Heart right ventricle (tissue), 16 donors: ENCODE measurements at regions not wholly inside any gene's neighbourhood (a gene's known extent, or its start where the extent isn't known, plus 50 kb on each side); places are given as distances from the start of the nearest gene placed in this dataset.
A peak's percentile ranks its signal among the peaks of the same experiment; 100 is the strongest.

ENCODE experiments used
- ATAC-seq, 8 donors: fragments of 200-7000 bp; cut with Tn5 transposase; one replicate each; pipeline ENCODE4 v1.9.1; 2020; ENCODE audit warnings: mild to moderate bottlenecking in 8 of 8, moderate library complexity in 8 of 8, moderate number of reproducible peaks in 1 of 8
- DNase-seq, 2 donors: peaks; one replicate each; pipeline ENCODE4 v3.0.0-alpha.2; 2020
- H3K27ac ChIP-seq, 10 donors: fragments of 200-600 bp; sonication (generic) in 2 of 10; one replicate each; pipeline versions ENCODE4 v1.5.0 to v1.8.0; 2020 to 2022; ENCODE audit warnings: mild to moderate bottlenecking in 3 of 10
- H3K27me3 ChIP-seq, 7 donors: fragments of 200-600 bp; one replicate each; pipeline ENCODE4 v1.8.0; 2021 to 2022; ENCODE audit warnings: mild to moderate bottlenecking in 2 of 7
- H3K36me3 ChIP-seq, 9 donors: fragments of 200-600 bp; sonication (generic) in 1 of 9; one replicate each; pipeline versions ENCODE4 v1.5.0 to v1.8.0; 2020 to 2022; ENCODE audit warnings: mild to moderate bottlenecking in 2 of 9
- H3K4me1 ChIP-seq, 9 donors: fragments of 200-600 bp; sonication (generic) in 1 of 9; one replicate each; pipeline versions ENCODE4 v1.5.0 to v1.8.0; 2020 to 2022; ENCODE audit warnings: mild to moderate bottlenecking in 4 of 9
- H3K4me3 ChIP-seq, 10 donors: fragments of 200-600 bp; sonication (generic) in 2 of 10; one replicate each; pipeline versions ENCODE4 v1.5.0 to v1.8.0; 2020 to 2022; ENCODE audit warnings: mild to moderate bottlenecking in 7 of 10, moderate library complexity in 2 of 10
- H3K9me3 ChIP-seq, 11 donors: fragments of 200-600 bp in 10 of 11; sonication (generic) in 2 of 11; one replicate each; pipeline versions ENCODE4 v1.5.0 to v1.8.0; 2013 to 2022; ENCODE audit warnings: mild to moderate bottlenecking in 2 of 11, control low read depth in 1 of 11, moderate library complexity in 1 of 11
- CTCF ChIP-seq, 9 donors: fragments of 200-600 bp; sonication (generic) in 2 of 9; IDR thresholded peaks; one replicate each; pipeline versions ENCODE4 v1.5.0 to v1.8.0; 2021 to 2022; ENCODE audit warnings: antibody characterized with exemption in 9 of 9, mild to moderate bottlenecking in 5 of 9, moderate library complexity in 1 of 9
- WGBS, 2 donors: extraction: QIAGEN DNeasy Blood & Tissue Kit; methylation state at CpG; one replicate each; pipeline ENCODE4 v1.1.7; 2013; ENCODE audit warnings: inconsistent platforms in 1 of 2; 5-methylcytosine and 5-hydroxymethylcytosine counted together
- intact Hi-C, 10 donors: fragments of 100-400 bp; cut with DNase I; formaldehyde crosslinking; loops; one replicate each; pipeline versions ENCODE4 v1.11.1 to v1.14.2; 2022
- donor health status: Arrhythmogenic right ventricular cardiomyopathy.
- donor health status: ischemic (EF 13 %, LVEDD 7.1; RV severe dilation, severe dysfunction).
- donor health status: healthy with polysubstance abuse.
- donor health status: DM: no; HTN: yes; CAD: no.
- donor health status: DM: no; HTN: no; CAD: no.
- donor health status: ischemic (EF 25% LVEDD 6.9; RV normal size, moderate dysfunction).
- donor health status: ischemic (EF 25% LVEDD 5.7; RV mildly dilated, moderate dysfunction).
- donor health status: healthy.
- donor health status: DM: yes; HTN: yes; CAD: no.
- donor health status: Ischemic cardiomyopathy.
- donor health status: ischemic (EF 35%, LVEDD 5.7; RV mildly dilated, moderate dysfunction).
- donor health status: nonischemic (EF 11% LVEDD 7.7; RV severe dilation, severe dysfunction).
- donor health status: DM: yes; HTN: yes; CAD: no.
- donor health status: PGD.
- donor health status: ischemic (EF 29% LVEDD 5.4; RV normal size, mild dysfunction).
- donor health status: nonischemic (EF 23%, LVEDD 6.1; RV moderate dilation, normal function).

- ATAC-seq = peak in 1 of 8 donors; percentile 7
- H3K4me1 ChIP-seq = no peaks in the 10 kb centered on the region
- no peak for TF ChIP-seq CTCF (IDR thresholded peaks at IDR 0.05)
- H3K36me3 ChIP-seq = no peaks in the 10 kb centered on the region
- no peak overlapping the region for H3K27ac ChIP-seq
- no peak overlapping the region for H3K4me3 ChIP-seq
- intact Hi-C loops = no loop called here
- no peaks in the 10 kb centered on the region for H3K9me3 ChIP-seq
- DNase-seq = no peak
- 84 to 92% methylated on average over 6 of the region's 6 CpGs for WGBS, 2 donors
- H3K27me3 ChIP-seq = peaks cover 0 to 5% (median 0%) of the 10 kb centered on the region in 7 donors
Measured at GRCh38 chr2:128405981-128406613, 87.4 kb upstream of the HS6ST1 start.

DNA sequence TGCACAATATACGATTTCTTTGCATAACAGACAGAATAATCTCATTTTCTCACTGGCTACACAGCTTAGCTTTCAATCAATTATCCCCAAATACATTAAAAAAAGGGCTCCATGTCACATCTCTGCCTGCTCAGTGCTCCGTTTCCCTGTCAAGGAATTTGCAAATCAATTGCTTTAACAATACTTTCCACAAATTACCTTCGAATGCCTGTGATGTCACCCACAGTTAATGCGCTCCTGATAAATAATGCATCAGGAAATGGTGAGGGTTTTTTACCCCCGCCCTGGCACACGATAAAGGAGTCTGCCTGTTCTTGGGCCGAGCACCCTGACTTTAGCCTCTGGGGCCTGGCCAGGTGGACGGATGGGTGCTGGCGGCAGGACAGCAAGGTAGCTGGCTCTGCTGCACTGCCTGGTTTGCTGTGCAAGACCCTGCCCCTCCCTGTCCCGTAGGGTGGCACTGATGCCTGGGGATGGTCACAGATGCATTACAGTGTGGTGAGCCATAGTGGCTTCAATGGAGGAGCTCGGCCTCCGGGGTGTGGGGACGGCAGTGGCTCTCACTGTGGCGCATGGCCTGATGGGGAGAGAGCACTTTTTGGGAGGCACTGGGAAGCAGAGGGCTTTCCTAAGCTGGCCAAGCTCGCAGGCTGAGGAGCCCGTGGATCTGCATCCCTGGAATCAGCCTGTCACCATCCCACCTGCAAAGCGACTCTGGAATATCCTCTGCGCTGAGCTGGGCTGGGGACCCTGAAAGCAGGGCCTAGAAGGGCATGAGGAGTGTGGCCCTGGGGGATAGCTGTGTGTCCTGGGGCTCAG is 88.3 kb upstream of the HS6ST1 start:
- Histone ChIP-seq H3K27me3 (peaks cover 0 to 5% (median 0%) of the 10 kb centered on the region in 7 donors), H3K27ac (no peak overlapping the region), H3K9me3 (no peaks in the 10 kb centered on the region), H3K4me1 (no peaks in the 10 kb centered on the region), H3K4me3 (no peak overlapping the region), H3K36me3 (no peaks in the 10 kb centered on the region)
- WGBS, 2 donors = 79 to 94% methylated on average over 18 of the region's 18 CpGs
- ATAC-seq (no peak), DNase-seq (no peak)
- intact Hi-C loops = no loop called here
- no peak for TF ChIP-seq CTCF (IDR thresholded peaks at IDR 0.05)

DNA sequence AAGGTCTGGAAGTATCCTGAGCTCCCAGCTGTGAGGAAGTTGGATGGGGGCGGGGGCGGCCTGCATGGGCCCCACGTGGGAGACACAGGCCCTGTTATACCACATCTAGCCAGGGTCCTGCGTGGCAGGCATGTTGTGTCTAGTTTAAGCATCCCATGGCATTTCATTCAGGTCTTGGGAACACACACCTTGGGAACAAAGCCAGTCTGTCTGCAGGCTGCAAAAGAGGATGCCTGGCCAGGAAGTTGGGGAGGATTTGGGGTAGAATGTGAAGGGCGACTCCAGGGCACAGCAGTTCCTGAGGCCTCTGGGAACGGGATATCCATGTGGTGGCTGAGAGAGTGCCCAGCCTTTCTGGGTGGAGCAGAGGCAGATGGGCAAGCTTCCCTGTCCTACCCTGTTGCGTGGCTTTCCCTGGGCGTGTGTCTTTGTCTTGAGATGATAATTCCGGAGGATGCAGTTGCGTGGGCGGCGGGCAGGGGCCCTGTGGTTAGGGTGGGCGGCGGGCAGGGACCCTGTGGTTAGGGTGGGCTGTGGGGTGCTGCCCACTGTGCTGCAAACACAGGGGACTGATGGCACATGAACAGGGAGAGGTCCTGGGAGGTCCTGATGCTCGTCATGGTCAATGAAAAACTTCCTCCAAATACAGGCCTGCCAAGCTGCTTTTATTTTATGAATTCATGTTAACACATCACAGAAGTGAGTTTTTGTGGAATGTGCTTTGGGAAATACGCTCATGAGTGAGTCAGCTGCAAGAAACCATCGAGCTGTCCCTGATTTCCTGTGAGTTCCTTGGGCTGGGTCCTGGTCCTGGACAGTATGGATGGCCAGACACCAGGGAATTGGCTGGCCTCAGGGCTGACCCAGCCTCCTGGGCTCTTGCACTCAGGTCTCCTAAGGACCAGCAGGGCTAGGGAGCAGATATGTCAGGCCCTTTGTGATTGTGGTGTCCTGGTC is 90.0 kb upstream of the HS6ST1 start:
- no peaks in the 10 kb centered on the region for H3K27me3 ChIP-seq
- no peak for DNase-seq
- H3K4me3 ChIP-seq = no peak overlapping the region
- WGBS, 2 donors = 58 to 73% methylated on average over 17 of the region's 17 CpGs
- H3K27ac ChIP-seq = peak overlapping the region in 1 of 10 donors; percentile 31
- TF ChIP-seq CTCF (IDR thresholded peaks at IDR 0.05) = no peak
- peak in 3 of 8 donors; percentile 17 for ATAC-seq
- intact Hi-C loops = no loop called here
- H3K4me1 ChIP-seq = no peaks in the 10 kb centered on the region
- H3K36me3 ChIP-seq = no peaks in the 10 kb centered on the region
- H3K9me3 ChIP-seq = no peaks in the 10 kb centered on the region
